K562 (cell line): ENCODE measurements at regions not wholly inside any gene's neighbourhood (a gene's known extent, or its start where the extent isn't known, plus 50 kb on each side); places are given as distances from the start of the nearest gene placed in this dataset.

ENCODE experiments used
- BRCA1 ChIP-seq, 2 experiments: fragments of 450-650 bp in 1 of 2; sonication (generic) in 1 of 2; formaldehyde crosslinking in 1 of 2; IDR thresholded peaks; 2 replicates each; pipeline versions ENCODE4 v1.5.0 to v1.6.1; 2017 to 2020; ENCODE audit warnings: mild to moderate bottlenecking in 1 of 2, missing genetic modification reagents in 1 of 2
- FOXJ2 ChIP-seq: fragments of 200-800 bp; sonication (Bioruptor generic); IDR thresholded peaks from 2 replicates; pipeline ENCODE4 v1.6.1; 2016; ENCODE audit warnings: missing genetic modification characterization, missing compliant biosample characterization
- GTF2E2 ChIP-seq: fragments of 200-800 bp; sonication (Bioruptor generic); IDR thresholded peaks from 2 replicates; pipeline ENCODE4 v1.6.1; 2016; ENCODE audit warnings: missing genetic modification characterization, missing compliant biosample characterization
- HDAC2 ChIP-seq: fragments of 450-650 bp; IDR thresholded peaks from 2 replicates; pipeline ENCODE4 v1.6.1; 2016; ENCODE audit warnings: mild to moderate bottlenecking
- MCM5 ChIP-seq: fragments of 450-650 bp; IDR thresholded peaks from 2 replicates; pipeline ENCODE4 v1.6.1; 2016; ENCODE audit warnings: low read depth
- MEF2D ChIP-seq: conservative IDR thresholded peaks from 2 replicates; pipeline ENCODE4 v1.6.1; 2016; ENCODE audit warnings: low read depth, missing genetic modification characterization, missing compliant biosample characterization
- NEUROD1 ChIP-seq: fragments of 150-350 bp; IDR thresholded peaks from 2 replicates; pipeline ENCODE4 v1.6.1; 2014; ENCODE audit warnings: borderline replicate concordance, low read length, low read depth; ENCODE audit not compliant: partially characterized antibody
- PHF21A ChIP-seq: fragments of 450-650 bp; IDR thresholded peaks from 2 replicates; pipeline ENCODE4 v1.6.1; 2017; ENCODE audit warnings: low read depth, borderline replicate concordance
- PRMT5 ChIP-seq: sonication (generic); formaldehyde crosslinking; IDR thresholded peaks from 2 replicates; pipeline ENCODE4 v1.5.0; 2020; ENCODE audit warnings: missing genetic modification reagents
- TAF7 ChIP-seq: fragments of 450-650 bp; IDR thresholded peaks from 2 replicates; pipeline ENCODE4 v1.6.1; 2016; ENCODE audit warnings: missing genetic modification characterization, missing compliant biosample characterization
- XRCC5 ChIP-seq: fragments of 200-400 bp; formaldehyde crosslinking; IDR thresholded peaks from 2 replicates; pipeline ENCODE4 v1.6.1; 2017; ENCODE audit warnings: low read depth, mild to moderate bottlenecking, low read length
- ZNF134 ChIP-seq: fragments of 250-450 bp; sonication (Bioruptor Pico); conservative IDR thresholded peaks from 2 replicates; pipeline ENCODE4 v1.4.0; 2020
- ZNF253 ChIP-seq: fragments of 250-450 bp; sonication (Bioruptor Pico); conservative IDR thresholded peaks from 2 replicates; pipeline ENCODE4 v1.6.1; 2021; ENCODE audit warnings: mild to moderate bottlenecking
- ZNF668 ChIP-seq: fragments of 250-450 bp; sonication (Bioruptor Pico); IDR thresholded peaks from 2 replicates; pipeline ENCODE4 v1.8.0; 2022; ENCODE audit warnings: mild to moderate bottlenecking, inconsistent platforms
- TF ChIP-seq, protein P1 (sequence below): sonication (generic); formaldehyde crosslinking; IDR thresholded peaks from 2 replicates; pipeline ENCODE4 v1.8.0; 2022; ENCODE audit warnings: mild to moderate bottlenecking, missing genetic modification reagents
- TF ChIP-seq, protein P2 (sequence below): sonication (generic); IDR thresholded peaks from 2 replicates; pipeline ENCODE4 v1.6.1; 2016
- TF ChIP-seq, protein P3 (sequence below), 2 experiments: fragments of 450-650 bp in 1 of 2; sonication (generic) in 1 of 2; formaldehyde crosslinking in 1 of 2; IDR thresholded peaks in 1 of 2; conservative IDR thresholded peaks in 1 of 2; 2 replicates each; pipeline versions ENCODE4 v1.6.1 to v1.8.1; 2016 to 2023; ENCODE audit warnings: mild to moderate bottlenecking in 2 of 2, moderate library complexity in 2 of 2, inconsistent platforms in 1 of 2, missing genetic modification reagents in 1 of 2
- TF ChIP-seq, protein P4 (sequence below): IDR thresholded peaks from 3 replicates; pipeline ENCODE4 v1.6.1; 2011; ENCODE audit warnings: borderline replicate concordance, mild to moderate bottlenecking, moderate library complexity; ENCODE audit not compliant: insufficient read length; ENCODE audit errors: extremely low read depth
- TF ChIP-seq, protein P5 (sequence below): fragments of 250-450 bp; sonication (Bioruptor Pico); IDR thresholded peaks from 2 replicates; pipeline ENCODE4 v1.8.0; 2021; ENCODE audit warnings: borderline replicate concordance, mild to moderate bottlenecking, moderate library complexity; ENCODE audit not compliant: poor library complexity, severe bottlenecking

DNA sequence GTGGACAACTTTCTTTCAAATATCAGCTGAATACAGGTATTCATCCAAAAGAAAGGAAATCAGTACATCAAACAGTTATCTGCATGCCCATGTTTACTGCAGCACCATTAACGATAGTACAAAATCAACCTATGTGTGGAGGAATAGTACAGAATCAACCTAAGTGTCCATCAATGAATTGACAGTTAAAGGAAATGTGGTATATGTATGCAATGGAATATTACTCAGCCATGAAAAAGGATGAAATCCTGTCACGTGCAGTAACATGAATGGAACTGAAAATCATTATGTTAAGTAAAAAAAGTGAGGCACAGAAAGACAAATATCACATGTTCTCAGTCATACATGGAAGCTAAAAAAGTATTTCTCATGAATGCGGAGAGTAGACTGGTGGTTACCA lies 132.3 kb downstream of the MED15 start (continued):
- TF ChIP-seq HDAC2 (peak; percentile 97), PHF21A (no peak), ZNF134 (CRISPR knock-in tag) (no peak), GTF2E2 (tag) (0 out of 2 replicates have a peak, but pooled peaks have one; percentile 25), PRMT5 (no peak), XRCC5 (no peak), NEUROD1 (no peak), FOXJ2 (tag) (no peak), MCM5 (no peak), TAF7 (peak; percentile 60; the same call in 1 of the 2 replicates), ZNF668 (CRISPR knock-in tag) (peak; percentile 69; the same call in 1 of the 2 replicates), BRCA1 (IDR thresholded peaks at IDR 0.05) (no peak), BRCA1 (CRISPR knock-in tag; IDR thresholded peaks at IDR 0.05) (no peak), ZNF253 (CRISPR knock-in tag) (no peak), MEF2D (tag) (no peak)
- TF ChIP-seq, protein P1, sequence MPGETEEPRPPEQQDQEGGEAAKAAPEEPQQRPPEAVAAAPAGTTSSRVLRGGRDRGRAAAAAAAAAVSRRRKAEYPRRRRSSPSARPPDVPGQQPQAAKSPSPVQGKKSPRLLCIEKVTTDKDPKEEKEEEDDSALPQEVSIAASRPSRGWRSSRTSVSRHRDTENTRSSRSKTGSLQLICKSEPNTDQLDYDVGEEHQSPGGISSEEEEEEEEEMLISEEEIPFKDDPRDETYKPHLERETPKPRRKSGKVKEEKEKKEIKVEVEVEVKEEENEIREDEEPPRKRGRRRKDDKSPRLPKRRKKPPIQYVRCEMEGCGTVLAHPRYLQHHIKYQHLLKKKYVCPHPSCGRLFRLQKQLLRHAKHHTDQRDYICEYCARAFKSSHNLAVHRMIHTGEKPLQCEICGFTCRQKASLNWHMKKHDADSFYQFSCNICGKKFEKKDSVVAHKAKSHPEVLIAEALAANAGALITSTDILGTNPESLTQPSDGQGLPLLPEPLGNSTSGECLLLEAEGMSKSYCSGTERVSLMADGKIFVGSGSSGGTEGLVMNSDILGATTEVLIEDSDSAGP = no peak
- TF ChIP-seq, protein P2, sequence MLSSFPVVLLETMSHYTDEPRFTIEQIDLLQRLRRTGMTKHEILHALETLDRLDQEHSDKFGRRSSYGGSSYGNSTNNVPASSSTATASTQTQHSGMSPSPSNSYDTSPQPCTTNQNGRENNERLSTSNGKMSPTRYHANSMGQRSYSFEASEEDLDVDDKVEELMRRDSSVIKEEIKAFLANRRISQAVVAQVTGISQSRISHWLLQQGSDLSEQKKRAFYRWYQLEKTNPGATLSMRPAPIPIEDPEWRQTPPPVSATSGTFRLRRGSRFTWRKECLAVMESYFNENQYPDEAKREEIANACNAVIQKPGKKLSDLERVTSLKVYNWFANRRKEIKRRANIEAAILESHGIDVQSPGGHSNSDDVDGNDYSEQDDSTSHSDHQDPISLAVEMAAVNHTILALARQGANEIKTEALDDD = no peak
- TF ChIP-seq, protein P3, sequence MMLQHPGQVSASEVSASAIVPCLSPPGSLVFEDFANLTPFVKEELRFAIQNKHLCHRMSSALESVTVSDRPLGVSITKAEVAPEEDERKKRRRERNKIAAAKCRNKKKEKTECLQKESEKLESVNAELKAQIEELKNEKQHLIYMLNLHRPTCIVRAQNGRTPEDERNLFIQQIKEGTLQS (IDR thresholded peaks at IDR 0.05) = no peak
- TF ChIP-seq, protein P3 (CRISPR knock-in tag; conservative IDR thresholded peaks at IDR 0.05) = 0 out of 2 replicates have a peak, but pooled peaks have one; percentile 28
- TF ChIP-seq, protein P4, sequence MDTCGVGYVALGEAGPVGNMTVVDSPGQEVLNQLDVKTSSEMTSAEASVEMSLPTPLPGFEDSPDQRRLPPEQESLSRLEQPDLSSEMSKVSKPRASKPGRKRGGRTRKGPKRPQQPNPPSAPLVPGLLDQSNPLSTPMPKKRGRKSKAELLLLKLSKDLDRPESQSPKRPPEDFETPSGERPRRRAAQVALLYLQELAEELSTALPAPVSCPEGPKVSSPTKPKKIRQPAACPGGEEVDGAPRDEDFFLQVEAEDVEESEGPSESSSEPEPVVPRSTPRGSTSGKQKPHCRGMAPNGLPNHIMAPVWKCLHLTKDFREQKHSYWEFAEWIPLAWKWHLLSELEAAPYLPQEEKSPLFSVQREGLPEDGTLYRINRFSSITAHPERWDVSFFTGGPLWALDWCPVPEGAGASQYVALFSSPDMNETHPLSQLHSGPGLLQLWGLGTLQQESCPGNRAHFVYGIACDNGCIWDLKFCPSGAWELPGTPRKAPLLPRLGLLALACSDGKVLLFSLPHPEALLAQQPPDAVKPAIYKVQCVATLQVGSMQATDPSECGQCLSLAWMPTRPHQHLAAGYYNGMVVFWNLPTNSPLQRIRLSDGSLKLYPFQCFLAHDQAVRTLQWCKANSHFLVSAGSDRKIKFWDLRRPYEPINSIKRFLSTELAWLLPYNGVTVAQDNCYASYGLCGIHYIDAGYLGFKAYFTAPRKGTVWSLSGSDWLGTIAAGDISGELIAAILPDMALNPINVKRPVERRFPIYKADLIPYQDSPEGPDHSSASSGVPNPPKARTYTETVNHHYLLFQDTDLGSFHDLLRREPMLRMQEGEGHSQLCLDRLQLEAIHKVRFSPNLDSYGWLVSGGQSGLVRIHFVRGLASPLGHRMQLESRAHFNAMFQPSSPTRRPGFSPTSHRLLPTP = no peak
- TF ChIP-seq, protein P5, sequence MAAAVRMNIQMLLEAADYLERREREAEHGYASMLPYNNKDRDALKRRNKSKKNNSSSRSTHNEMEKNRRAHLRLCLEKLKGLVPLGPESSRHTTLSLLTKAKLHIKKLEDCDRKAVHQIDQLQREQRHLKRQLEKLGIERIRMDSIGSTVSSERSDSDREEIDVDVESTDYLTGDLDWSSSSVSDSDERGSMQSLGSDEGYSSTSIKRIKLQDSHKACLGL (CRISPR knock-in tag) = no peak
